Esophagus squamous epithelium (tissue), 5 donors: ENCODE measurements at regions not wholly inside any gene's neighbourhood (a gene's known extent, or its start where the extent isn't known, plus 50 kb on each side); places are given as distances from the start of the nearest gene placed in this dataset.
"Not testable (repeated sequence)": the region's sequence is repeated elsewhere in the genome, so short reads cannot be mapped to it uniquely, and the experiment has no call there.

Experiments
- DNase-seq: peaks from one replicate; lab custom pipeline; 2025; lab: John Stamatoyannopoulos, UW
- H3K27ac ChIP-seq, 4 donors: fragments of 200-600 bp; sonication (generic); one replicate each; pipeline ENCODE4 v1.5.1; 2016 to 2019; ENCODE audit warnings: mild to moderate bottlenecking in 1 of 4
- H3K27me3 ChIP-seq, 4 donors: fragments of 200-600 bp; sonication (generic); 1 replicate in 3 of 4; 2 replicates in 1 of 4; pipeline versions ENCODE4 v1.5.1 to v1.6.0; 2017 to 2021; ENCODE audit warnings: antibody characterized with exemption in 1 of 4
- H3K36me3 ChIP-seq, 3 donors: fragments of 200-600 bp; sonication (generic); one replicate each; pipeline ENCODE4 v1.5.1; 2016 to 2019
- H3K4me1 ChIP-seq, 3 donors: fragments of 200-600 bp; sonication (generic); one replicate each; pipeline ENCODE4 v1.5.1; 2017 to 2019
- H3K4me3 ChIP-seq, 4 donors: fragments of 200-600 bp; sonication (generic); 1 replicate in 3 of 4; 2 replicates in 1 of 4; pipeline ENCODE4 v1.5.1; 2016 to 2019; ENCODE audit warnings: mild to moderate bottlenecking in 2 of 4, moderate library complexity in 1 of 4
- H3K9me3 ChIP-seq, 3 donors: fragments of 200-600 bp; sonication (generic); one replicate each; pipeline ENCODE4 v1.5.1; 2016 to 2019
- POLR2A ChIP-seq, 4 donors: fragments of 450-650 bp; IDR thresholded peaks; one replicate each; pipeline ENCODE4 v1.6.1; 2017; ENCODE audit warnings: antibody characterized with exemption in 4 of 4, mild to moderate bottlenecking in 4 of 4, moderate library complexity in 3 of 4
- WGBS, 2 donors: methylation state at CpG; one replicate each; pipeline ENCODE4 v1.1.5; 2018; 5-methylcytosine and 5-hydroxymethylcytosine counted together
- intact Hi-C: fragments of 100-400 bp; cut with DNase I; formaldehyde crosslinking; loops from one replicate; pipeline ENCODE4 v1.15.0; 2022
- TF ChIP-seq, protein P1 (sequence below), 6 experiments: fragments of 450-650 bp in 4 of 6; fragments of 200-600 bp in 2 of 6; sonication (generic) in 2 of 6; IDR thresholded peaks; one replicate each; pipeline ENCODE4 v1.5.1; 2016 to 2019; ENCODE audit warnings: antibody characterized with exemption in 6 of 6, mild to moderate bottlenecking in 4 of 6, moderate library complexity in 4 of 6
- donor health status: DM: yes; HTN: yes; CAD: no.

DNA sequence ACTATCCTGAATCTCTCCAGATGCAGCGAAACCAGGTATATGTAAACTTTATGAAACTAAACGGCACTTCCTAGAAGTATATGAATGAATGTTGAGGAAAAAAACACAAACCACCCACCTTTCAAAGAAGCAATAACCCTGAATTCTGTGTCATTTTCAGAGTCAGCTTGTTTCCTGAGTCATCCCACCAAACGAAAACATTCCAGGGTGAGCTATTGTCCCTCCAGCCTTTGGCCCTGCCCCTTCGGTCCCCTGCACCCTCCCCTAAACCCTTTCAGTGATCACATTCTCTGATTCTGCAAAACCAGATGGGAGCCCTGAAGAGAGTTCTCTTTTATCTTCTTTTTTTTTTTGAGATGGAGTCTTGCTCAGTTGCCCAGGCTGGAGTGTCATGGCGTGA, 202.6 kb upstream of the ALG10B start:
- Histone ChIP-seq H3K4me3 (no peak overlapping the region), H3K27me3 (no peaks in the 10 kb centered on the region), H3K9me3 (no peaks in the 10 kb centered on the region), H3K27ac (no peak overlapping the region), H3K36me3 (no peaks in the 10 kb centered on the region), H3K4me1 (peaks cover 0 to 15% (median 0%) of the 10 kb centered on the region in 3 donors)
- intact Hi-C loops = no loop called here
- DNase-seq = no peak
- no peak for TF ChIP-seq POLR2A (IDR thresholded peaks at IDR 0.05)
- TF ChIP-seq, protein P1, sequence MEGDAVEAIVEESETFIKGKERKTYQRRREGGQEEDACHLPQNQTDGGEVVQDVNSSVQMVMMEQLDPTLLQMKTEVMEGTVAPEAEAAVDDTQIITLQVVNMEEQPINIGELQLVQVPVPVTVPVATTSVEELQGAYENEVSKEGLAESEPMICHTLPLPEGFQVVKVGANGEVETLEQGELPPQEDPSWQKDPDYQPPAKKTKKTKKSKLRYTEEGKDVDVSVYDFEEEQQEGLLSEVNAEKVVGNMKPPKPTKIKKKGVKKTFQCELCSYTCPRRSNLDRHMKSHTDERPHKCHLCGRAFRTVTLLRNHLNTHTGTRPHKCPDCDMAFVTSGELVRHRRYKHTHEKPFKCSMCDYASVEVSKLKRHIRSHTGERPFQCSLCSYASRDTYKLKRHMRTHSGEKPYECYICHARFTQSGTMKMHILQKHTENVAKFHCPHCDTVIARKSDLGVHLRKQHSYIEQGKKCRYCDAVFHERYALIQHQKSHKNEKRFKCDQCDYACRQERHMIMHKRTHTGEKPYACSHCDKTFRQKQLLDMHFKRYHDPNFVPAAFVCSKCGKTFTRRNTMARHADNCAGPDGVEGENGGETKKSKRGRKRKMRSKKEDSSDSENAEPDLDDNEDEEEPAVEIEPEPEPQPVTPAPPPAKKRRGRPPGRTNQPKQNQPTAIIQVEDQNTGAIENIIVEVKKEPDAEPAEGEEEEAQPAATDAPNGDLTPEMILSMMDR (IDR thresholded peaks at IDR 0.05) = no peak
- 68 to 76% methylated on average over 5 of the region's 5 CpGs for WGBS, 2 donors

GRCh38 chr12:38116968-38117367, 199.6 kb upstream of the ALG10B start:
- Histone ChIP-seq H3K4me1 (no peaks in the 10 kb centered on the region), H3K9me3 (no peaks in the 10 kb centered on the region), H3K4me3 (no peak overlapping the region), H3K36me3 (no peaks in the 10 kb centered on the region), H3K27ac (no peak overlapping the region), H3K27me3 (no peaks in the 10 kb centered on the region)
- TF ChIP-seq, protein P1 (IDR thresholded peaks at IDR 0.05) = no peak
- no peak for TF ChIP-seq POLR2A (IDR thresholded peaks at IDR 0.05)
- 42 to 59% methylated on average over 2 to 5 of the region's 5 CpGs for WGBS, 2 donors
- intact Hi-C loops = no loop called here
- no peak for DNase-seq

- TF ChIP-seq POLR2A (IDR thresholded peaks at IDR 0.05) = no peak
- TF ChIP-seq, protein P1 (IDR thresholded peaks at IDR 0.05) = no peak
- H3K4me3 ChIP-seq = no peak overlapping the region
- WGBS, 2 donors = 86 to 90% methylated on average over 3 of the region's 3 CpGs
- H3K36me3 ChIP-seq = no peaks in the 10 kb centered on the region
- no peak for DNase-seq
- no peaks in the 10 kb centered on the region for H3K9me3 ChIP-seq
- H3K4me1 ChIP-seq = no peaks in the 10 kb centered on the region
- intact Hi-C loops = no loop called here
- no peaks in the 10 kb centered on the region for H3K27me3 ChIP-seq
- no peak overlapping the region for H3K27ac ChIP-seq
These were observed 197.9 kb upstream of the ALG10B start for GRCh38 chr12:38118632-38119031.

DNA sequence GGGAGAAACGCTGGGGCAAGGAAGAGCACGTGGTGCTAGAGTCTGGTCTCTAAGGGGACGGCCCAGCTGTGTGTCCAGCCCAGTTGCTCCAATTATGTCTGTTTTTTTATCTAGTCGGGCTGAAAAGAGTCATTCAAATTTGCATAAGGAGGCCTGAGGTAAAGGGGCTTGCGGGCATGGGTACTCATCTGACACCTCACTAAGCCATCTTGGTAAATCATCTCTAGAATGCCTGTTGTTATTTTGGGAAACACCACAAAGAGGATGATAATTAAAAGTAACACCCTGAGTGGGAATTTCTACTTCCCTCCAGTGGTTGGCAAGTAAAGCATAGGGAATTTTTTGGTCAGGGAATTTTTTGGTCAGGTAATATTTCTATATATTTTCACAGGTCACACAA, 196.1 kb upstream of the ALG10B start:
- no peak overlapping the region for H3K27ac ChIP-seq
- no peak for TF ChIP-seq POLR2A (IDR thresholded peaks at IDR 0.05)
- TF ChIP-seq, protein P1 (IDR thresholded peaks at IDR 0.05) = no peak
- no peaks in the 10 kb centered on the region for H3K27me3 ChIP-seq
- no peaks in the 10 kb centered on the region for H3K4me1 ChIP-seq
- 77 to 82% methylated on average over 5 of the region's 5 CpGs for WGBS, 2 donors
- H3K4me3 ChIP-seq = no peak overlapping the region
- DNase-seq = no peak
- intact Hi-C loops = no loop called here
- H3K9me3 ChIP-seq = no peaks in the 10 kb centered on the region
- no peaks in the 10 kb centered on the region for H3K36me3 ChIP-seq

GRCh38 chr12:38123028-38123427, 193.5 kb upstream of the ALG10B start:
- H3K4me1 ChIP-seq, intact Hi-C loops, H3K9me3 ChIP-seq, H3K36me3 ChIP-seq, H3K27ac ChIP-seq, H3K4me3 ChIP-seq, H3K27me3 ChIP-seq, DNase-seq: not testable (repeated sequence)
- 64 to 73% methylated on average over 2 of the region's 2 CpGs for WGBS, 2 donors
